ENCODE measurements at regions not wholly inside any gene's neighbourhood (a gene's known extent, or its start where the extent isn't known, plus 50 kb on each side); places are given as distances from the start of the nearest gene placed in this dataset.

GRCh38 chr10:123421461-123421860 lies 244.7 kb upstream of the GPR26 start:
- no peak for DNase-seq

- no peak for DNase-seq
These were observed 243.9 kb upstream of the GPR26 start for GRCh38 chr10:123422261-123422660.

GRCh38 chr10:123424537-123424936 lies 241.6 kb upstream of the GPR26 start:
- no peak for DNase-seq

DNA sequence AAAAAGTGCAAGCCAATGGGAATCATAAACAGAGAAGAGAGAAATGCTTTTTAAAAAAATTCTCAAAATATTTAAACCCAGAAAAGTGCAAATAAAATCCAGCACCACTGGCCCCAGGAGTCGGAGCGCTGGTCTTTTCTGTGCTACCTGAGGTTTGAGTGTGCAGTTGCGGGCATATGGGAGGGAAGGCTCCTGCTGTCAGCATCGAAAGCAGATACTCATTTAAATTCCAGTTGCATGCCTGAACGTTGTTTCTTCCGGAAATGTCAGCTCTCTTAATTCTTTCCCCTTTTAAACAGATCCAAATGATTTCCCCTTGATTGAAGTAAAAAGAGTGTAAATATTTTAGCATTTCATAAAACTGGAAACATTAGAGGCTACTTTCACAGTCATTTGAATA lies 240.5 kb upstream of the GPR26 start:
- DNase-seq, result no peak

GRCh38 chr10:123427165-123427786 lies 238.9 kb upstream of the GPR26 start:
- no peak for DNase-seq

DNA sequence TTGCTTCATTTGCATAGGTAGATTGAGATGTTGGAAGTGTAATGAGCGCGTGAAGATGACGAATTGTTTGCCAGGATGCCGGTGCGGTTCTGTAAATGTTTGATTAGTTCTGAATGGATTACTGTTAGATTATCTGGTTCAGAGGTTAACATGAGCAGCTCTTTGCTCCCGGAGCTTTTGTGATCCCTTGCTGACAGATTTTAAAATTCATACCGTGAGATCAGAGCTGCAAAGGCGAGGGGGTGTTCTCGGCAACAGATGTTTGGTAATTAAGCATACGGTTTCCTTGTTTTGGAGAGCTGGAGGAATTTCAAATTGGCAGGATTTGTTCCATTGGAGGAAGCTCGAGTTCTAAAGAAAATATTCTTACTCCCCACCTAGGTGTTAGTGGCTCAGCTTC lies 237.8 kb upstream of the GPR26 start:
- DNase-seq, result no peak

- no peak for DNase-seq
These were observed 236.4 kb upstream of the GPR26 start for GRCh38 chr10:123429706-123430221.

DNA sequence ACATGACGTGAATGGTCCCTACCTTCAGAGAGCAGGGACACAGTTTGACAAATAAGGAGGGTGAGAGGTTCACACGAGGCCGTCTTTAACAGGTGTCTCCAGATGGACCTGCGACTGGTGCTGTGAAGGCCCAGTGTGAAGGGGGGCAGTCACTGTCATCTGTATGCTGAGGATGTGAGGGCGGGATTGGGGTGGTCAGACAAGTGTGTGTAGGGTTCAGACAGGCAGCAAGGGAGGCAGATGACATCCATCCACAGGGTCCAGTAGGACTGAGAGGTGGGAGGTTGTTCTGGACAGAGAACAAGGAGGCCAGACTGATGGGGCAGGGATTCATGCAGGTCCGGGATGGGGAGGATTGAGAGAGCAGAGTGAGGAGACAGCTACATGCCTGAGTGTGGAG lies 232.6 kb upstream of the GPR26 start:
- no peak for DNase-seq

GRCh38 chr10:123434435-123435039 lies 231.6 kb upstream of the GPR26 start:
- no peak for DNase-seq

DNA sequence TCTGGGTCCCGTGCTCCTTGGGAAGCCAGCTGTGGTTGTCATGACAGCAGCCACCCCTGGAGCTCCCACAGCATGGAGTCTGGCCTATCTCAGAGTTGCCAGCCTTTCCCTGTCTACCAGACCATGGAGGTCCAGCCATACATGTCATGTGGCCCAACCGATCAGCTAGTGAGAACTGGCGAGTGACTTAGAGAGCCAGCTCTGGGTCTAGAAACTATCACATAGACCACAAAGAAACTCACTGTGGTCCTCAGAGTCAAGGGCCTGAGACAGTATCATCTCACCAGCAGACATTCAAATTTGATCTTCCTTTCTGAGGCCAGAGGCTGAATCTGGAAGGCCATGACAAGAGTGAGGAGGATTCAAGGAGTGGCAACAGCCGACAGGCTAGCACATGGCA lies 223.3 kb upstream of the GPR26 start:
- DNase-seq, result no peak

GRCh38 chr10:123443924-123444323 lies 222.2 kb upstream of the GPR26 start:
- no peak for DNase-seq

- DNase-seq, result no peak
These were observed 220.8 kb upstream of the GPR26 start for GRCh38 chr10:123445261-123445775.

DNA sequence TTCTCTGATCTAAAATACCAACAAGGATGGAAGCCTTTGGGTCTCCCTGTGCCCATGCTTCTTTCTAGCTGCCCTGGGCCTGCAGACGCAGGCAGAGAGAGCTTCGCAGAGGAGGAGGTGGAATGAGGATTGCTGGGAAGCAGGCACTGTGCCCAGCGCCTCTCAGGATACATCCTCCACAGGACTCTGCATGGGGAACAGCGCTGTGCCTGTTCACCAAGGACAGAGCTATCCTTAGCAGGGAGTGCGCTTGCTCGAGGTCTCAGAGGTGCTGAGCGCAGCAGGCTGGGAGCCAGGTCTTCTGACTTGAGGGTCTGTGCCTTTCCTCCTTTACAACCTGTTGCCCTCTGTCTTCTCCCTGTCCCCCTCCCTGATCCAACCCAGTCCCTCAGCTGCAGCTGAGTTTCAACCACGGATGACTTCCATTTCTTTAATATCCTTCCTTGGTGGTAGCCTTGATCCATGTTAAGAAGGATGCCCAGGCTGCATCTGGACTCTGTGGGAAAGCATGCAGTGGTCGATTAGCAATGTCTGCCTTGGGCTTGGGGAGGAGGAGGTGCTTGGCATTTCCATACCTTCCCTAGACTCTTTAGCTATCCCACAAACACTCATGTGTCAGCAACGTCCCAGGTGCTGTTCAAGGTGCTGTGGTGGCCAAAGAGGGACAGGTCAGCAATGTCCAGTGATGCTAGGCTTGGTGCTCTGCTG lies 219.6 kb upstream of the GPR26 start:
- DNase-seq, result no peak

DNA sequence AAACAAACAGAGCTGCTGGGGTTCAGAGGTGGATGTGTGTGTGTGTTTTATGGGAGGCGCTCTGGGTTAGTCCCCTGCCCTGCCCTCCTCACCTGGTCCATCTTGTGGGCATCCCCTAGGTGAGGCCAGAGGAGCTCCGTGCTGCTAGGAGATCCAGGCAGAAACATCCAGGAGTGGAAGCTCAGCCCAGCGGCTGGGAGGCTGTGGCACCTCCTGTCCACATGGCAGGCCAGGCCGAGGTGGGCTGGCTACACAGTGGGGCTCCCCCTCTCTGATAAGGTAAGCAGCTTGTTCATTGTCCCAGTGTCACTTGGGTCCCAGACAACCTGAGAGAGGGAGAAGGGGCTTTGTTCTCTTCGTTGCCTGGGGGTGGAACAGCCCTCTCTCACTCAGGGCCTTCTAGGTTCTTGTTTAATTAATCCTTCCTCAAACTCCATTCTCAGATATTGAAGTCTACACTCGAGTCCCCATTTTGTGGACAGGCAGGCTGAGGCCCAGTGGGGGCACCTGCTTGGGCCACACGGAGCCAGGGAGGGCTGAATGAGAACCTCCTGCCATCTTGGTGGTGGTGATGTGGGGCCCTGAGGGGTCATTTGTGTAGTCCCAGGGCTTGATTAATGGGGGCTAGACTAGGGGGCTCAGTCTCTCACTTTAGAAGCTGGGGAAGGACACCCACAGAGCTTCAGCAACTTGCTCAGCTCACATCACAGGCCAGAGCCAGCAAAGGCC lies 216.8 kb upstream of the GPR26 start:
- no peak for DNase-seq

GRCh38 chr10:123450956-123451605 lies 215.1 kb upstream of the GPR26 start:
- DNase-seq, result no peak

DNA sequence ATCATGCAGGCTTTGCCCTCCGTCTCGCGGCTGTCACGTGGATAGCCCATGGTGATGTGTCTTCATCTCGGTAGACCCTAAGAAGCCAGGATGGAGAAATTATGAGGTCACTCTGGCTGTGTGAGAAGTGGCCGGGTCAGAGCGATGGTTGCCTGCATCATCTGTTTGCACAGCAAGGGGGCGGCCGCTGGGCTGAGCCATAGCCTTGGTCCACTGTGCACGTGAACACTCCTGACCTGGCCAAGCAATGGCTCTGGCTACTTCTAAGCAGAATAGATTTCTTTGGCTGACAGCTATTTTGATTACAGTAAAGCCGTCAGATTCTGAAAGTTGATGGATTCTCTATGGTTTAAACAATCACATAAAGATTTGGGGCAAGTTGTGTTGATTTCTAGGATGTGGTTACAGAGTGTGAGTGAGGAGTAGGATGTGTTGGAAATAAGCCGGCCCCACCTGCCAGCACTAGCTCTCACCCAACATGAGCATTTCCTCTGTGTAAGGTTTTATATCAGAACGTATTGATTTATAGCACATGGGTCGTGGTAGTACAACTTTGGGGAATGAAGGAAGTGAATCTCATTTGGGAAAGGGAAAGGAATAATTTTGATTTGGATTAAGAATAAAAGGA lies 214.4 kb upstream of the GPR26 start:
- no peak for DNase-seq

- DNase-seq, result no peak
These were observed 211.2 kb upstream of the GPR26 start for GRCh38 chr10:123454987-123455386.

DNA sequence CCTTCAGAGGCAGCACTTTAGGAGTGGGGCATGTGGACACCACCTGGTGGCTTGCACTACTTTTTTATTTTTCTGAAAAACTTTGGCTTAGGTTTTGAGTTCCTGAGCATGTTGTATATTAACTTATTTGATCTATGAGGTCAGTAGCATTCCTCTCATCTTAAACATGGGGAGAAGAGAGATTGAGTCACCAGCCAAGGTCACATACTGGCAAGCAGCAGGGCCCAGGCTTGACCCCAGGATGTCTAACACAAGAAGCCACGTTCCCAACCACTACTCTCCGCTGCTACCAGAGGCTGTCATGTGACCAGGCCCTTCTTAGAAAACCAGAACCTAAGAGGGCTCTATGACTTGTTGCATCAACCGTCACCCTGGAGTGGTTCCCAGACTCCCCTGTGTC lies 210.3 kb upstream of the GPR26 start:
- DNase-seq, result no peak

DNA sequence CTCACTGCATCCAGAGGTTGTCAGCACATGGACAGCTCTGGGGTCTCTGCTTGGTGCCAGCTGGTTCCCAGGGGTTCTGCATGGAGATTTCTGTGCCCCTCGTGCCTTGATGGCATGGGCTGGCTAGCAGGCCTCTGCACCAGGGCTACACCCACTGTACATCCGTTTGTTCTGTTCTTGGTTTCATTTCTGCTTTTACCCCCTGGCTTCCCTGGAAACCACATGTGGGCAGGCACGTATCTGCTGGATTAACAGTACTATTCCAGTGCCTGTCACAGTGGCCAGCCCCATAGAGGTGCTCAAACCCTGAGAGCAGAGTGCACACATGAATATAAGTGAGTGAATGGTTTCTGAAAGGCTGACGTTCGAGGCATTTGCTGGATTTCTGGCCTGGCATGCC lies 207.2 kb upstream of the GPR26 start:
- no peak for DNase-seq

DNA sequence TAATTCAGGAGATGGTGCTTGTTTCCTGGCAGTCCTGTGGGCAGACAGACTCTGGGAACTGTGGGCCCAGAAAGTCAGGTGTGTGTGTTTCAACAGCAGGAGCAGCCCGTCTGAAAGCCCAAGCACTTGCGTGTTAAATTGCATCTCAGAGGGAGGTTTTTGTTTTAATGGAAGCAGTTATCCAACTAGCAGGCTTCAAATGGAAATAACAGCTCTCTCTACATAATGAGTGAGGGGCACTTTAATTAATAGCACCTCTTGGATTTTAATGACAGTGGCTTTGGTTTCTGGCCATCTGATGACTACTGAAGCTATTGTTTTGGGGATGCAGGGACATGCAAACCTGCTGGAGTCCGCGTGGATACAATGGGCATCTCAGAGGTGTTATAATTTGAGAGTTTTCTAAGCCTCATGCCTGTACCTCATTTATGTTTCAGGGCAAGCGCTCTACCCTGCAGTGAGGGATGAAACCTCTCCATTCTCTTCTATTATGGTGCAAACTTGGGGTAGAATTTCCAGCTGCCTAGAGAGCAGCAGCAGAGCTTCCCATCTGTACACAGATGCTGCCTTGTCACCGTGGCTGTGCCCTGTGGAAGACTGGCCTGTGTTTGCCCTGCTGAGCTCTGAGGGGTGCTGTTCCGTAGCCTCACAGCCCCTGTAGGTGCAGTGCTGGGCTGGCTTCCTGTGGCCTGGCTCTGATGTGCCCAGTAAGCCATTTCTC lies 206.6 kb upstream of the GPR26 start:
- no peak for DNase-seq

DNA sequence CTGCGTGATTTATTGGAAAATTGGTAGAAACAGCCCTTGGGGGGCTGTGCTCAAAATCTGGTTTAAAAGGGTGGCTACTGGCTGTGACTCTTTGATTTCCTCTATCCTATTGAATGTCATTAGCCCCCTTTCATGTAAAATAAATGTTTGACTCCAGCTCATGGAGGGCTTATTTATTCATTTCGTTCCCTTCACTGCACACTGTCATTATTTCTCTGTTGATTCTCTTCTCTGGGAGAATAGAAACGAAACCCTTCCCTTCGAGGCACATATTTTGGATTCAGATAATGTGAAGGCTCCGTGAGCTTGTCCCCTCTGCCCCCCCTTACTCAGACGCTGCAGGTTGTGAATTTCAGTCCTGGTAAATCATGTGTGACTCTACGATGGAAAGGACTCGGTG lies 203.9 kb upstream of the GPR26 start:
- peak in 1 of 2 experiments; percentile 18 for DNase-seq

- DNase-seq, result no peak
These were observed 203.4 kb upstream of the GPR26 start for GRCh38 chr10:123462756-123463155.

Measured in NCI-H1930 (cell line).